ENCODE measurements at regions not wholly inside any gene's neighbourhood (a gene's known extent, or its start where the extent isn't known, plus 50 kb on each side); places are given as distances from the start of the nearest gene placed in this dataset.

DNA sequence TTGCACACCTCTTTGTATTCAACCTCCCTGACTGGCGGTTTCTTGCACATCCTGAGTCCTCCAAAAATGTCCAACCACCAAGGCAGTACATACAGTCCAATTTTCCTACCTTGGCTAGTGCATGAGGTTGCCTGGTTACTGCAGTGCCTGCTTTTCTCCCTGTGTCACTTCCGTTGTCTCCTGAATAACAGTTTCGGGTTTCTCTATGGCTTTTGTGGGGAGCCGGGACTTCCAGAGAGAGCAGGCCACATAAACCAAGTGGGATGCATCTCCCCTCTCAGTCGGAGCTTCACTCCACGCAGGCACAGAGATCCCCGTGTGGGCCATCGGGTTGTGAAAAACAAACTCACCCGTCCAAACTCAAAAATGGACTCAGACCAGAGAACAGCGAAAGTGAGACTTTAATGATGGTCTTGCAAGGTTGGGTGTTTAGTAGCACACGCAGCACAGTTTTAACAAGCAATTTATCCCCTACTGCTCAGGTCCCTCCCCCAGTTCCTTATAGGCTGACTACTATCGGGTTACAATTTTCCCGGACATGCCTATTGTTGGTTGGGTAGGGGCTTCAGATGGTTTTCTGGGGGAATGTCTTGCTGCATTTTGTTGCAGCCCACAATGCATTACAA lies 173.1 kb downstream of the POU4F1 start:
- H3K9me3 ChIP-seq (ENCODE audit: control insufficient read depth in 2 of 2, low read length in 2 of 2), result no peaks in the 10 kb centered on the region
- no peak overlapping the region for H3K9ac ChIP-seq (ENCODE audit: low read length in 2 of 2)
- H3K27me3 ChIP-seq (ENCODE audit: control insufficient read depth in 1 of 2, insufficient read depth in 2 of 2, low read length in 2 of 2), result no peaks in the 10 kb centered on the region
- H3K36me3 ChIP-seq (ENCODE audit: control insufficient read depth in 2 of 2, insufficient read depth in 2 of 2, low read length in 2 of 2), result no peaks in the 10 kb centered on the region
- H3K27ac ChIP-seq (ENCODE audit: low read length), result no peak overlapping the region
- no peaks in the 10 kb centered on the region for H3K4me1 ChIP-seq (ENCODE audit: control insufficient read depth, insufficient read depth, low read length)
- H3K4me3 ChIP-seq (ENCODE audit: low read length in 2 of 2), result no peak overlapping the region

DNA sequence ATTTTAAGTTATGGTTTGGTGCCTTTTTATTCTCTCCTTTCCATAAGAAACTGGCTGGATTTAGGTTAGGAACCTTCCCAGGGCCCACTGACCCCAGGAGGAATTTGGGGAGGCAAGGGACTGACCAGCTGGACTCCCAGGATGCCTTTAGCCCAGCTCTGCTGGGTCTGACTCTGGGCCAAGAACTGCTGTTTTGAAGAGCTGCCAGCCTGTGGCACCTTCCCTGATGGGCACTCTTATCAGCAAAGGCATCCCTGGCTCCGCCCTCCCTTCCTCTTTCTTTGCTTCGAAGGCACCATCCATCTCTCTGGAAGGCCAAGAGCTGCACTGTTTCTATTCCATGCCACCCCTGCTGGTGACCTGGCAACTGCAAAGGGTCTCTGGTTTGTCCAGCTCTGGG lies 174.7 kb downstream of the POU4F1 start:
- Histone ChIP-seq H3K4me1 (ENCODE audit: control insufficient read depth, insufficient read depth, low read length) (no peaks in the 10 kb centered on the region), H3K4me3 (ENCODE audit: low read length in 2 of 2) (no peak overlapping the region), H3K27ac (ENCODE audit: low read length) (no peak overlapping the region), H3K27me3 (ENCODE audit: control insufficient read depth in 1 of 2, insufficient read depth in 2 of 2, low read length in 2 of 2) (no peaks in the 10 kb centered on the region), H3K9me3 (ENCODE audit: control insufficient read depth in 2 of 2, low read length in 2 of 2) (no peaks in the 10 kb centered on the region), H3K9ac (ENCODE audit: low read length in 2 of 2) (no peak overlapping the region), H3K36me3 (ENCODE audit: control insufficient read depth in 2 of 2, insufficient read depth in 2 of 2, low read length in 2 of 2) (no peaks in the 10 kb centered on the region)

GRCh38 chr13:78426183-78426582 lies 177.2 kb downstream of the POU4F1 start:
- H3K4me3 ChIP-seq (ENCODE audit: low read length in 2 of 2), result no peak overlapping the region
- H3K9me3 ChIP-seq (ENCODE audit: control insufficient read depth in 2 of 2, low read length in 2 of 2), result no peaks in the 10 kb centered on the region
- H3K9ac ChIP-seq (ENCODE audit: low read length in 2 of 2), result no peak overlapping the region
- no peak overlapping the region for H3K27ac ChIP-seq (ENCODE audit: low read length)
- H3K4me1 ChIP-seq (ENCODE audit: control insufficient read depth, insufficient read depth, low read length), result no peaks in the 10 kb centered on the region
- H3K27me3 ChIP-seq (ENCODE audit: control insufficient read depth in 1 of 2, insufficient read depth in 2 of 2, low read length in 2 of 2), result no peaks in the 10 kb centered on the region
- no peaks in the 10 kb centered on the region for H3K36me3 ChIP-seq (ENCODE audit: control insufficient read depth in 2 of 2, insufficient read depth in 2 of 2, low read length in 2 of 2)

DNA sequence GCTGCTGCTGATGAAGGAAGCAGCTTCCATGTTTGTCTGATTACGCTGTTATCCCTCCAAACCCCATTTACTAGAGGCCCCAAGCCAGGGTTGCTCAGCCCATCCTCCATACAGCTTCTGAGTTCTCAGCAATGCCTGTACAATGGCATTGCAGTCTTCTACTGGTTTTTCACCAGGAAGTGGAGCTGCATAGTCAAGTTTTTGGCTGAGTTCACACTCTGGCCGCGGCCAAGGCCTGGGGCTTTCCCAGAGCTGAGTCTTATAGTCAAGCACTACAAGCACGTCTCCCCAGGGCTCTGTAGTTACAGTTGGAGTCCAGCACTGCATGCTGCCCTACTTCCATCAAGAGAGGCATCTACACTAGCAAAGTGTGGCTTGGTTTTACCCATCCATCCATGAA lies 182.5 kb downstream of the POU4F1 start:
- Histone ChIP-seq H3K4me1 (ENCODE audit: control insufficient read depth, insufficient read depth, low read length) (no peaks in the 10 kb centered on the region), H3K4me3 (ENCODE audit: low read length in 2 of 2) (no peak overlapping the region), H3K9me3 (ENCODE audit: control insufficient read depth in 2 of 2, low read length in 2 of 2) (no peaks in the 10 kb centered on the region), H3K27ac (ENCODE audit: low read length) (no peak overlapping the region), H3K27me3 (ENCODE audit: control insufficient read depth in 1 of 2, insufficient read depth in 2 of 2, low read length in 2 of 2) (no peaks in the 10 kb centered on the region), H3K36me3 (ENCODE audit: control insufficient read depth in 2 of 2, insufficient read depth in 2 of 2, low read length in 2 of 2) (no peaks in the 10 kb centered on the region), H3K9ac (ENCODE audit: low read length in 2 of 2) (no peak overlapping the region)

GRCh38 chr13:78413887-78414553 lies 189.3 kb downstream of the POU4F1 start:
- no peaks in the 10 kb centered on the region for H3K9me3 ChIP-seq (ENCODE audit: control insufficient read depth in 2 of 2, low read length in 2 of 2)
- no peaks in the 10 kb centered on the region for H3K4me1 ChIP-seq (ENCODE audit: control insufficient read depth, insufficient read depth, low read length)
- H3K36me3 ChIP-seq (ENCODE audit: control insufficient read depth in 2 of 2, insufficient read depth in 2 of 2, low read length in 2 of 2), result no peaks in the 10 kb centered on the region
- no peaks in the 10 kb centered on the region for H3K27me3 ChIP-seq (ENCODE audit: control insufficient read depth in 1 of 2, insufficient read depth in 2 of 2, low read length in 2 of 2)
- no peak overlapping the region for H3K4me3 ChIP-seq (ENCODE audit: low read length in 2 of 2)
- no peak overlapping the region for H3K9ac ChIP-seq (ENCODE audit: low read length in 2 of 2)
- no peak overlapping the region for H3K27ac ChIP-seq (ENCODE audit: low read length)

DNA sequence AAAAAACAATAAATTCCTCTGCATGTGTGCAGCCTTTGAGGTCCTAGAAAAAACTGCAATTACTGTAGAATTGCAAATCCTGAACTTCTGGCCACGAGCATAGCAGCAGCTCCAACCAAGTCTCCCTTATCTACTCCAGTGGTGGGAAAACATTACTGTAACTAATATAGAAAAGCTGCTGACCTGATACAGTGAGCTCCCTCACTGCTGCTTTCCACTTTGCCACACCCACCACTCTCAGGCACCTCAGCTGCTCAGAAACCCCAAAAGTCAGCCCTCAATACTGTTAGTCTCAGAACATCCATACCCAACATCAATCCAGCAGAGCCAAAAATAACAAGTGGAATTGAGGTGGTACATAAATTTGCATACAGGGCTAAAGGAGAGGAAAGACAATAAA lies 192.5 kb downstream of the POU4F1 start:
- no peak overlapping the region for H3K9ac ChIP-seq (ENCODE audit: low read length in 2 of 2)
- H3K9me3 ChIP-seq (ENCODE audit: control insufficient read depth in 2 of 2, low read length in 2 of 2), result no peaks in the 10 kb centered on the region
- no peak overlapping the region for H3K4me3 ChIP-seq (ENCODE audit: low read length in 2 of 2)
- no peaks in the 10 kb centered on the region for H3K4me1 ChIP-seq (ENCODE audit: control insufficient read depth, insufficient read depth, low read length)
- H3K27ac ChIP-seq (ENCODE audit: low read length), result no peak overlapping the region
- no peaks in the 10 kb centered on the region for H3K27me3 ChIP-seq (ENCODE audit: control insufficient read depth in 1 of 2, insufficient read depth in 2 of 2, low read length in 2 of 2)
- no peaks in the 10 kb centered on the region for H3K36me3 ChIP-seq (ENCODE audit: control insufficient read depth in 2 of 2, insufficient read depth in 2 of 2, low read length in 2 of 2)

DNA sequence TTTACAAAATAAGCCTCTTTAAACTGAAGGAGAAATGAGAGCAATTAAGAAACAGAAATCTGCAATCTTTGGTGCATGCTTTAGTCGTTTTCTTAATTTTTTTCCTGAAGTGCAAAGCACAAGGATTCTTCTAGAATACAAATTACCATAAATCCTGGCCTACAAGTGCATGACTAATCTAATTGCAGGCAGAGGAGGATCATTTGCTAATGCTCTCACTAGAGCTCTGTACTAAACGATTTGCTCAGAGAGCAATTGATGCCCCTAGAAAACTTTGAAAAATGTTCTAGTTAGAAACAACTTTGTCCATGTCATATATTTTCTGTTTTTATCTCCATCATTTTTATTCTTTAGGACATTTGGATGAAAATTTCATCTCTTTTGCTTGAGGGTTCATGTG lies 193.2 kb downstream of the POU4F1 start:
- Histone ChIP-seq H3K27ac (ENCODE audit: low read length) (no peak overlapping the region), H3K9ac (ENCODE audit: low read length in 2 of 2) (no peak overlapping the region), H3K4me1 (ENCODE audit: control insufficient read depth, insufficient read depth, low read length) (no peaks in the 10 kb centered on the region), H3K4me3 (ENCODE audit: low read length in 2 of 2) (no peak overlapping the region), H3K9me3 (ENCODE audit: control insufficient read depth in 2 of 2, low read length in 2 of 2) (no peaks in the 10 kb centered on the region), H3K36me3 (ENCODE audit: control insufficient read depth in 2 of 2, insufficient read depth in 2 of 2, low read length in 2 of 2) (no peaks in the 10 kb centered on the region), H3K27me3 (ENCODE audit: control insufficient read depth in 1 of 2, insufficient read depth in 2 of 2, low read length in 2 of 2) (no peaks in the 10 kb centered on the region)

- H3K27ac ChIP-seq (ENCODE audit: low read length), result no peak overlapping the region
These were observed 194.2 kb downstream of the POU4F1 start for GRCh38 chr13:78409172-78409571.

GRCh38 chr13:78404846-78405360 lies 198.4 kb downstream of the POU4F1 start:
- Histone ChIP-seq H3K9me3 (ENCODE audit: control insufficient read depth in 2 of 2, low read length in 2 of 2) (no peaks in the 10 kb centered on the region), H3K4me3 (ENCODE audit: low read length in 2 of 2) (no peak overlapping the region), H3K27me3 (ENCODE audit: control insufficient read depth in 1 of 2, insufficient read depth in 2 of 2, low read length in 2 of 2) (no peaks in the 10 kb centered on the region), H3K4me1 (ENCODE audit: control insufficient read depth, insufficient read depth, low read length) (no peaks in the 10 kb centered on the region), H3K9ac (ENCODE audit: low read length in 2 of 2) (no peak overlapping the region), H3K36me3 (ENCODE audit: control insufficient read depth in 2 of 2, insufficient read depth in 2 of 2, low read length in 2 of 2) (no peaks in the 10 kb centered on the region), H3K27ac (ENCODE audit: low read length) (no peak overlapping the region)

More at GRCh38 chr13:78409172-78409571, 194.2 kb downstream of the POU4F1 start:
- Histone ChIP-seq H3K36me3 (ENCODE audit: control insufficient read depth in 2 of 2, insufficient read depth in 2 of 2, low read length in 2 of 2) (no peaks in the 10 kb centered on the region), H3K4me3 (ENCODE audit: low read length in 2 of 2) (no peak overlapping the region), H3K9ac (ENCODE audit: low read length in 2 of 2) (no peak overlapping the region), H3K27me3 (ENCODE audit: control insufficient read depth in 1 of 2, insufficient read depth in 2 of 2, low read length in 2 of 2) (no peaks in the 10 kb centered on the region), H3K9me3 (ENCODE audit: control insufficient read depth in 2 of 2, low read length in 2 of 2) (no peaks in the 10 kb centered on the region), H3K4me1 (ENCODE audit: control insufficient read depth, insufficient read depth, low read length) (no peaks in the 10 kb centered on the region)

DNA sequence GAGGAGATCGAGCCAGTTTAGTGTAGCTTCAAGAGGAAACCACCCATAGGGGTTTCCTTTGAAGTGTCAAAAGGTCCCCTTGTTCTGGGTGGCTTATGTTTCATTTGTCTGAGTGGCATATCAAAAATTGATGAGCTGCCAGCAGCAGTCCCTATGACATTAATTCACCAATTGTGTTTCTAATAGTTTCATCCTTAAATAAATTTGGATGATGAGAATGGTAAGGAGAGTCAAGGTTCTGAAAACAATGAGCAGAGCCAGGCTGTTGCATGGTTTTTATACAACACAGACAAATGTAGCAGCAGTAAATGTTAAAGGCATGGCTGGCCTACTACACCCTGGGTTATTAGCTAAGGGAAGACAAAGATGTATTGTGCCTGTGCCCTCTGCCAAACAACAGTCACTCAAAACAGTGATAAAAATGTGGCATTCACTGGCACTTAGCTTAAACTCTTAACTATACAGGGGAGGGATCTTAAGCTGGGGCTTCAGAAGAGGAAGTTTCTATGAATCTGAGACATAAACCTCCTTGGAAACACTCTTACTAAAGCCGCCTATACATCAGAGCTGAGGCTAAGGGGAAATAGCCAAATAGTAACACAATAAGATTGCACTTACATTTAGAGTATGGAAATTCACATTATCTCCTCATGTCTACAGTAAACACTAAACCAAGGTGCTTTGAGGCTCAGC lies 200.5 kb downstream of the POU4F1 start:
- Histone ChIP-seq H3K9ac (ENCODE audit: low read length in 2 of 2) (no peak overlapping the region), H3K36me3 (ENCODE audit: control insufficient read depth in 2 of 2, insufficient read depth in 2 of 2, low read length in 2 of 2) (no peaks in the 10 kb centered on the region), H3K4me1 (ENCODE audit: control insufficient read depth, insufficient read depth, low read length) (no peaks in the 10 kb centered on the region), H3K4me3 (ENCODE audit: low read length in 2 of 2) (no peak overlapping the region), H3K9me3 (ENCODE audit: control insufficient read depth in 2 of 2, low read length in 2 of 2) (no peaks in the 10 kb centered on the region), H3K27ac (ENCODE audit: low read length) (no peak overlapping the region), H3K27me3 (ENCODE audit: control insufficient read depth in 1 of 2, insufficient read depth in 2 of 2, low read length in 2 of 2) (peaks cover 0 to 1% of the 10 kb centered on the region in 2 donors)
